Esophagus muscularis mucosa (tissue), 3 donors: ENCODE measurements at regions not wholly inside any gene's neighbourhood (a gene's known extent, or its start where the extent isn't known, plus 50 kb on each side); places are given as distances from the start of the nearest gene placed in this dataset.

ENCODE experiments used
- CTCF ChIP-seq, 3 experiments: fragments of 200-600 bp in 2 of 3; fragments of 450-650 bp in 1 of 3; sonication (generic) in 2 of 3; IDR thresholded peaks; one replicate each; pipeline ENCODE4 v1.5.1; 2017 to 2019; ENCODE audit warnings: antibody characterized with exemption in 3 of 3, mild to moderate bottlenecking in 2 of 3, moderate library complexity in 1 of 3
- POLR2A ChIP-seq: fragments of 450-650 bp; IDR thresholded peaks from one replicate; pipeline ENCODE4 v1.6.1; 2017; ENCODE audit warnings: antibody characterized with exemption, moderate library complexity, mild to moderate bottlenecking, low read depth

GRCh38 chr5:155278532-155278931, 265.0 kb downstream of the KIF4B start:
- TF ChIP-seq CTCF (IDR thresholded peaks at IDR 0.05) (no peak), POLR2A (no peak)
